ENCODE measurements at regions not wholly inside any gene's neighbourhood (a gene's known extent, or its start where the extent isn't known, plus 50 kb on each side); places are given as distances from the start of the nearest gene placed in this dataset.

GRCh38 chr3:67087788-67088187 lies 89.7 kb downstream of the KBTBD8 start:
- TF ChIP-seq TCF12 (IDR thresholded peaks at IDR 0.05; ENCODE audit: low read depth) (no peak), CREB1 (IDR thresholded peaks at IDR 0.05; ENCODE audit: low read depth) (no peak), EGR1 (IDR thresholded peaks at IDR 0.05) (no peak), FOXM1 (IDR thresholded peaks at IDR 0.05; ENCODE audit: borderline replicate concordance, low read depth) (no peak), YY1 (IDR thresholded peaks at IDR 0.05; ENCODE audit: low read depth) (no peak), RAD21 (IDR thresholded peaks at IDR 0.05; ENCODE audit: low read depth) (no peak), CEBPB (IDR thresholded peaks at IDR 0.05) (no peak), EP300 (IDR thresholded peaks at IDR 0.05; ENCODE audit: borderline replicate concordance) (no peak), NFIC (IDR thresholded peaks at IDR 0.05) (no peak), TAF1 (IDR thresholded peaks at IDR 0.05; ENCODE audit: low read depth) (no peak), TEAD4 (IDR thresholded peaks at IDR 0.05) (no peak), REST (IDR thresholded peaks at IDR 0.05; ENCODE audit: low read depth) (no peak)

GRCh38 chr3:67090474-67090873 lies 92.4 kb downstream of the KBTBD8 start:
- TF ChIP-seq EGR1 (IDR thresholded peaks at IDR 0.05) (no peak), TAF1 (IDR thresholded peaks at IDR 0.05; ENCODE audit: low read depth) (no peak), TEAD4 (IDR thresholded peaks at IDR 0.05) (no peak), REST (IDR thresholded peaks at IDR 0.05; ENCODE audit: low read depth) (no peak), EP300 (IDR thresholded peaks at IDR 0.05; ENCODE audit: borderline replicate concordance) (no peak), YY1 (IDR thresholded peaks at IDR 0.05; ENCODE audit: low read depth) (no peak), MAX (IDR thresholded peaks at IDR 0.05) (no peak), USF1 (IDR thresholded peaks at IDR 0.05) (no peak), CREB1 (IDR thresholded peaks at IDR 0.05; ENCODE audit: low read depth) (no peak), RAD21 (IDR thresholded peaks at IDR 0.05; ENCODE audit: low read depth) (no peak), FOXM1 (IDR thresholded peaks at IDR 0.05; ENCODE audit: borderline replicate concordance, low read depth) (no peak), NFIC (IDR thresholded peaks at IDR 0.05) (no peak), ZBTB7A (IDR thresholded peaks at IDR 0.05; ENCODE audit: low read depth) (no peak), TCF12 (IDR thresholded peaks at IDR 0.05; ENCODE audit: low read depth) (no peak), CEBPB (IDR thresholded peaks at IDR 0.05) (no peak)

GRCh38 chr3:67093305-67093704 lies 95.2 kb downstream of the KBTBD8 start:
- TF ChIP-seq TCF12 (IDR thresholded peaks at IDR 0.05; ENCODE audit: low read depth) (no peak), ZBTB7A (IDR thresholded peaks at IDR 0.05; ENCODE audit: low read depth) (no peak), MAX (IDR thresholded peaks at IDR 0.05) (no peak), EGR1 (IDR thresholded peaks at IDR 0.05) (no peak)

GRCh38 chr3:67094167-67094566 lies 96.1 kb downstream of the KBTBD8 start:
- TF ChIP-seq EP300 (IDR thresholded peaks at IDR 0.05; ENCODE audit: borderline replicate concordance): no peak
- no peak for TF ChIP-seq FOXM1 (IDR thresholded peaks at IDR 0.05; ENCODE audit: borderline replicate concordance, low read depth)
- no peak for TF ChIP-seq MAX (IDR thresholded peaks at IDR 0.05)
- TF ChIP-seq NFIC (IDR thresholded peaks at IDR 0.05): no peak

- TF ChIP-seq FOXM1 (IDR thresholded peaks at IDR 0.05; ENCODE audit: borderline replicate concordance, low read depth) (no peak), TCF12 (IDR thresholded peaks at IDR 0.05; ENCODE audit: low read depth) (no peak), REST (IDR thresholded peaks at IDR 0.05; ENCODE audit: low read depth) (no peak), YY1 (IDR thresholded peaks at IDR 0.05; ENCODE audit: low read depth) (no peak), USF1 (IDR thresholded peaks at IDR 0.05) (no peak), RAD21 (IDR thresholded peaks at IDR 0.05; ENCODE audit: low read depth) (no peak), TEAD4 (IDR thresholded peaks at IDR 0.05) (no peak), EGR1 (IDR thresholded peaks at IDR 0.05) (no peak), TAF1 (IDR thresholded peaks at IDR 0.05; ENCODE audit: low read depth) (no peak), MAX (IDR thresholded peaks at IDR 0.05) (no peak), CEBPB (IDR thresholded peaks at IDR 0.05) (no peak)
These were observed 96.7 kb downstream of the KBTBD8 start for GRCh38 chr3:67094774-67095173.

Data from Ishikawa (cell line).